ENCODE measurements at regions not wholly inside any gene's neighbourhood (a gene's known extent, or its start where the extent isn't known, plus 50 kb on each side); places are given as distances from the start of the nearest gene placed in this dataset.

DNA sequence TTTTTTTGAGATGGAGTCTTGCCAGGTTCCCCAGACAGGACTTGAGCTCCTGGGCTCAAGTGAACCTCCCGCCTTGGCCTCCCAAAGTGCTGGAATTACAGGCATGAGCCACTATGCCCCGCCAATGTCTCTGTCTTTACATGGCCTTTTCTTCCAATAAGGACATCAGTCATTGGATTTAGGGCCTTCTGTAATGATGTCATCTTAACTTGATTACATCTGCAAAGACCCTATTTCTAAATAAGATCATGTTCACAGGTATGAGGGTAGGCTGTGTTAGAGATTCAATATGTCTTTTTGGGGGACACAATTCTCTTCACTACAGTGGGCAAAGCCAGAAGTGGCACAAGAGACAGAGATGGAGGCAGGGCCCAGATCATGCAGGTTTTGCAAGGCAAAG, 68.1 kb downstream of the PMAIP1 start:
- TF ChIP-seq, protein P1, sequence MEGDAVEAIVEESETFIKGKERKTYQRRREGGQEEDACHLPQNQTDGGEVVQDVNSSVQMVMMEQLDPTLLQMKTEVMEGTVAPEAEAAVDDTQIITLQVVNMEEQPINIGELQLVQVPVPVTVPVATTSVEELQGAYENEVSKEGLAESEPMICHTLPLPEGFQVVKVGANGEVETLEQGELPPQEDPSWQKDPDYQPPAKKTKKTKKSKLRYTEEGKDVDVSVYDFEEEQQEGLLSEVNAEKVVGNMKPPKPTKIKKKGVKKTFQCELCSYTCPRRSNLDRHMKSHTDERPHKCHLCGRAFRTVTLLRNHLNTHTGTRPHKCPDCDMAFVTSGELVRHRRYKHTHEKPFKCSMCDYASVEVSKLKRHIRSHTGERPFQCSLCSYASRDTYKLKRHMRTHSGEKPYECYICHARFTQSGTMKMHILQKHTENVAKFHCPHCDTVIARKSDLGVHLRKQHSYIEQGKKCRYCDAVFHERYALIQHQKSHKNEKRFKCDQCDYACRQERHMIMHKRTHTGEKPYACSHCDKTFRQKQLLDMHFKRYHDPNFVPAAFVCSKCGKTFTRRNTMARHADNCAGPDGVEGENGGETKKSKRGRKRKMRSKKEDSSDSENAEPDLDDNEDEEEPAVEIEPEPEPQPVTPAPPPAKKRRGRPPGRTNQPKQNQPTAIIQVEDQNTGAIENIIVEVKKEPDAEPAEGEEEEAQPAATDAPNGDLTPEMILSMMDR (IDR thresholded peaks at IDR 0.05; ENCODE audit: borderline replicate concordance, extremely low read depth, low read length, poor library complexity, severe bottlenecking), result no peak
- TF ChIP-seq EZH2 (IDR thresholded peaks at IDR 0.05; ENCODE audit: borderline replicate concordance, low read depth, low read length, severe bottlenecking), result no peak

All from DND-41 (cell line).